Hematopoietic multipotent progenitor cell treated with erythropoietin and hydrocortisone succinate and interleukin-3 and kit ligand, for 6 days (in vitro differentiated cells): ENCODE measurements at regions not wholly inside any gene's neighbourhood (a gene's known extent, or its start where the extent isn't known, plus 50 kb on each side); places are given as distances from the start of the nearest gene placed in this dataset.

ENCODE experiments used
- DNase-seq: peaks from one replicate; pipeline ENCODE4 v3.0.0-alpha.2; 2015

DNA sequence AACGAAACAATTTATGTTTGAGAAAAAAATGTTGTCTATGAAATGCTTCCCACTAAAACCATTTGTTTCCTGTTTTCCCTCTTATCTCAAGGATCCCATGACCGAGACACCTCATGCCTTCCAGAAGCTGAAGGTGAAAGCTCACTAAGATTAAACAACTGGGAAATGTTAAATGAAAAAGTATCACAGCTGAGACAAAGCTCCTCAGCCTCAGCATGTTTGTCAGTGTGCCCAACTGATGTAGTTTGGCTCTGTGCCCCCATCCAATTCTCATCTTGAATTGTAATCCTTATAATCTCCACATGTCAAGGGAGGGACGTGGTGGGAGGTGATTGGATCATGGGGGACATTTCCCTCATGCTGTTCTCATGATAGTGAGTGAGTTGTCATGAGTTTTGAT lies 327.3 kb downstream of the HTR7 start:
- no peak for DNase-seq

DNA sequence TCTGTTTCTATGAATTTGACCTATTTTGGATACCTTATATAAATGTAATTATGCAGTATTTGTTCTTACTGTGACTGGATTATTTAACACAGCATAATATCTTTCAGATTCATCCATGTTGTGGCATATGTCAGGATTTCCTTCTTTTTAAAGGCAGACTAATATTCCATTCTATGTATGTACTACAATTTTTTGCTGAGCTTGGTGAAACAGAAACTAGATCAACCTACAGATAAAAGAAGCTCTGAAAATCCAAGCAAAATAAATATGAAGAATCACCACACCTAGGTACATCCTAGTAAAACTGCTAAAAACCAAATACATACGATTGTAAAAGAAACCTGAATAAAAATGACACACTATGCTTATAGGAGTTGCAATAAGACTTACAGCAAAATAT lies 300.5 kb downstream of the HTR7 start:
- no peak for DNase-seq

DNA sequence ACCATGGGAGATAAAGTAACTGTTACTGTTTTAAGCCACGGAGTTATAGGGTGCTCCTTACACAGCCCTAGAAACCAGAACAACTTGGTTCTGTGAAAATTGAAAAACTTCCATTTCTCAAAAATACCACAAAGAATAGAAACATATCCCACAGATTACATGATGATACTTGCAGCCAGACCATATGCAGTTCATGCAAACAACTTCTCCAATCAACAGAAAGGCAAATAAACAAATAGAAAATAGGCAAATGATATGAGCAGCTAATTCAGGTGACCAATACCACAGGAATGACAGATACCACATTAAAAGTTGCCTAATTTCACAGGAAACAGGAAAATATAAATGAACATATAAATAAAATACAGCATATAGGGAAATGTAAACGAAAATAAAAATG lies 297.5 kb downstream of the HTR7 start:
- DNase-seq, result no peak

DNA sequence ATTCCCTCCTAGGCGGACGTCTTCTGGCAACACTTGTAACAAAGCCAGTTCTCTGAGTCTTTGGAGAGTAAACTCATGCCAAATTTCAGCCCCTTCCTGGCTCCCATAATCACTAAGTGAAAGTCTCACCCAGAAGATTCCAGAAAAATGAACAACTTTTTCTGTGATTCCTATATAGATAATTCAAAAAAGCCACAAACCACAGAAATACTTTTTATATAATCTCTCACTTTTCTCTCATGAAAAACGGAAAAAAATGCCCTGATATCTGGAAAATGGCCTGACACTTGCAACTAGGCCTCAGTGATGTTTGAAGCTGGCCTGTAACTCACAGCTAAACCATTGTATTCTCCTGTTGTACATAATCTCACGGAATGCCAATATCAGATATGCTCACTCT lies 296.2 kb downstream of the HTR7 start:
- DNase-seq, result no peak

DNA sequence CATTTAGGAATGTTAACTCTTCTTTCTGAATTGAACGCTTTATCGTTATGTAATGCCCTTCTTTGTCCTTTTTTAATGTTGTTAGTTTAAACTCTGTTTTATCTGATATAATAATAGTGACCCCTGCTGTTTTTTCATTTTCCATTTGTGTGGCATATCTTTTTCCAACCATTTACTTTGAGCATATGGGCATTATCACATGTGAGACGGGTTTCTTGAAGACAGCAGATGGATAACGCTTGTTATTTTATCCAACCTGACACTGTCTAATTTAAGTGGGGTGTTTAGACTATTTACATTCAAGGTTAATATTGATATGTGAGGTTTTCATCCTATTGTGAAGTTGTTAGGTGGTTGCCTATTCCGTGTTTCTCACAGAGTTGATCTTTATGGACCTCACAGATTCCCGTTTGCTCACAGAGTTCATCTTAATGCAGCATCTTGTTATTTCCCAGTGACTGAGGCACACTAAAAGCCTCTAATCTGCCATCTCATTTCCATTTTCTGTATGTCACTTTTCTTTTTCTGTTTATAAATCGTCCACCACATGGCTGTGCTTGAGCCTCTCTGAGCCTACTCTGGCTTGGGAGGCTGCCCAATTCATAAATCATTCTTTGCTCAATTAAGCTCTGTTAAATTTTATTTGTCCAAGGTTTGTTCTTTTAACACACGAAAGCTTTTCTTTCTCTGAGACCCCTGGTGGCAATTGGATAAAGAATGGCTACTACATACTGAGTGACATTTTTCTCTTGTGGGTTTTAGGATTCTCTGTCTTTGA lies 286.2 kb downstream of the HTR7 start:
- no peak for DNase-seq

DNA sequence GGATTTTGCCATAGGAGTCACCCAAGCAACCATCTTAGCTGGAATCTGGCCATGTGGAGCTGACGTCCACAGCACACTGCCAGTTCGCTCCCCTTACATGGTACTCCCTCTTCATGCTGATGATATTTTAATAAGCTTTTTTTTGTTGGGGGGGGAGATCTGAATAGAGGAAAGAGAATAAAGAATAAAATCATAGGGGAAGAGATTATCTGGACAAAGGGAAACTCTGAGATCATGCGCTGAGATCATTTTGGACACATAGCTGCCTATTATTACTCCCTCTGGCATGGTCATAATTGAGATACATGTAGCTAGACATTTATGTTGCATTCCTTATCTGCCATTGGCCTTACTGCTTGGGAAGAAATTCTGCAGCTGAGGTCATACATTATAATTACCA lies 282.7 kb downstream of the HTR7 start:
- no peak for DNase-seq

DNA sequence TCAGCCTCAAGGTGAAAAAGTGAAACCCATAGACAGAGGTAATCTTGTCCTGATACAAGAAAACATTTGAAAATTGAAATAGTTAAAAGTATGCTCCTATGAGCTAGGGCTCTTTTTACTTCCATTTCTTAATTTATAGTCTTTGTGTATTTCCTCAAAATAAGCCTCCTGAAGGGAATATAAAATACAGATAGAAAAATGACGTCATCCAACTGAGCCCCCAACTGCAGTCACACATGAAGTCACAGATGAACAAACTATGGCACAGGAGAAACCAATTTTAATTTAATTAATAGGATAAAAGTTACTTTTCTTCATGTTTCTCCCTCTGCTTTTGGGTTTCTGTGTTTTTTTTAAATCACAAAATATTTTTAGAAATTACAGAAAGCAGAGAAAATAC lies 280.3 kb downstream of the HTR7 start:
- no peak for DNase-seq

DNA sequence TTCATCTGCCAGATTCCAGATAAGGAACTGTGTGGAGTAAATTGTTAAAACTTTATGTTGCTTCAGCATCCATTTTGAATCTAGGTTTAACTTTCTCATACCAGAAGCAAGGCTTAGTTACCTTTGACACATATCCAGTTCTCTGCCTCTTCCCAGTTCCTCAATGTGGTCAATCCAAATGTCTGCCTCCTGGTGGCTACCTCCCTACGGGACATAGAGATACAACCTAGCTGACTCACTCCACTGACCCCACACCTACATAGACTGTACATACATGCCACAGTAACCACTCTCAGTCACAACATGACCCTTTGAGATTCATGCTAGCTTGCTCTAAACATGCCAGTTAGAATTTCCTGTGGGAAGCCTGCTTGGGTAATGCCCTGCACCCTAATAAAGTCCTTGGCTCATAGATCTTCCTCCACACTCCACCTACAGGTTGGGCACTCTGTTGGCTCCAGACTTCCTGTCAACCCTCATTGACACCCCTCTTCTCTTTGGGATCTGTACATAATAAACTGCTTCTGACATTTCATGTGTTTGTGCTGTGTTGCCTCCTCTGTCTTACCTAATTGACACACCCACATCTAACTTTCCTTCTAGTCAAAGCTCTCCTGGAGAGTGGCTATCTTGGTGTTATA lies 278.1 kb downstream of the HTR7 start:
- DNase-seq, result no peak

DNA sequence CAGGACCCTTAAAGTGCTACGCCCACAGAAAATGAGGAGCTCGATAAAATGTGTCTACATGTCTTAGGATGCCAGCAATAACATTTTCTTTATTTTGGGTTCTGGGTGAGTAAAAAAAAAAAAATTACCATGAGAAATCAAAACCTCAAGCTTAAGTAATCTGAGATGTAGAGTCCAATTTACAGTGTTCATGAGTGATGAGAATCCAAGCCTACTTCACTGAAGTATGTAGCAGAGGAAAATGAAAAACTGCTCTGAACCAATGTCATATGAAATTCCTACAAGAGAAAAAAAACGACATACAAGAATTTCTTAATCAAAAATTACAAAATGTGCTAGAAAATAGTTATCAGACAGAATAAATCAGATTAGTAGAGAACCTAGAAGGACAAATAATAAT lies 274.4 kb downstream of the HTR7 start:
- no peak for DNase-seq

DNA sequence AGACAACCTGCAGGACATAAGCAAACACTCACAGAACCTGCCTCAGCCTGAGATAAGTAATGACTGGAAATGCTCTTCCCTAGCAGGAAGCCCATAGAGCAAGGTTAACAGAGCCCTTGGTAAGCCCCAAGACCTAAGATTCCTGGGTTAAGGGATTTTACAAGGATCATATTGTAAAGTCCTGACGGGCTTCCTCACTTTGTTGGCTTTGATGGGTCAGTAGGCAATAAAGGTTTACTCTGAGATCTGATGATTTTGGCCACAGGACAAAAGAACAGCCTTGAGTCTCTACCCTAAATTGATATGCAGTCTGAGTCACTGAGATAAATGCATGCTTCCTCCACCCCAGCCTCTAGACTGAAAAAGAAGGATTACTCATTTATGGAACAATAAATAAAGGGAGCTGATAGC lies 270.8 kb downstream of the HTR7 start:
- DNase-seq, result no peak

DNA sequence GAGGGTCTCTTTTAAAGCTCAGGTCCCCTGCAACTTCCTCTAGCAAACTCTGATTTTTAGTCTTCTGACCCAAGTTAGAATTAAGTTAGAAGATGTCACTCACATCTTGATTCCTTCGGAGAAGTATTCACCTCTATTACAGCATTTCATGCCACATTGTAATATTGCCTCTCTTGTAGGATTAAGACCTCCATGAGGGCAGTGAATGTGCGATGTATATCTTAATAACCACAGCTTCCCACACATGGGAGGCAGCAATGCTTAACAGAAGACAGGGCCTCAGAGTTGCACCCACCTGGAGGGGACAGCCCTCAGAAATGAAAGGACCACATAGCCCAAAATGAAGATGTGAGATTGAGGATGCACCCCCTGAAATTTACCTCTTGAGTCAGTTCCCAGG lies 270.3 kb downstream of the HTR7 start:
- no peak for DNase-seq

DNA sequence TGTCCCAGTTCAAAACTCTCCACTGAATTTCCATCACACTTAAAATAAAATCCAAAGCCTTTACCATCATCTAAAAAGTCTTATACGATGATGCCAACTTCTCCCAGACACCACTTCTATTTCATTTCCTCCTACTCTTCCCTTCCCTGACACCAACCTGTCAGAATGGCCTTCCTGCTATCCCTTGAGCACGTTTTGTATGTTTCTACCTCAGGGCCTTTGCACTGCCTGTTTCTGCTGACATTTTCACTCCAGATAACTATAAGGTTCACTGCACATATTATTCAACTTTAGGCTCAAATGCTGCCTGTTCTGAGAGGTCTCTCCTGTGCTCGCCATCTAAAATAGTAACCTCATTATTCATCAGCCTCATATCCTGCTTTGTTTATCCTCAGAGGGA lies 269.6 kb downstream of the HTR7 start:
- no peak for DNase-seq

DNA sequence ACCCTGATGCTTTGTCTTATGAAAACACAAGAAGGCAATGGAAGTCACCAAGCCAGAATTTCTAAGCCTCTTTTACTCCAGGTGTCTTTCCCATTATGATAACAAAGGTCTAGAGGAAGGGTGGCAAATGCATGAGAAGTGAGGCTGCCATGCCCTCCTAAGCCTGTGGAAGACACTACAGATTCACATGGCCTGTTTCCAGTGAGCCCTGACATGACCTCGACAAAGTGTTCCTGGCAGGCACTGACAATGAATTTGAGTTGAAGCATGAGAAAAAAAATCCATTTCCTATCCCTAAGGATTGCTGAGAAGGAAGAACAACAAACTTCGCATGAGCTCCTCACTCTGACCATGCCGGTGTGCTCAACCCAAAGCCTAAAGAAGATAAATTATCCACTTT lies 268.0 kb downstream of the HTR7 start:
- DNase-seq, result no peak

DNA sequence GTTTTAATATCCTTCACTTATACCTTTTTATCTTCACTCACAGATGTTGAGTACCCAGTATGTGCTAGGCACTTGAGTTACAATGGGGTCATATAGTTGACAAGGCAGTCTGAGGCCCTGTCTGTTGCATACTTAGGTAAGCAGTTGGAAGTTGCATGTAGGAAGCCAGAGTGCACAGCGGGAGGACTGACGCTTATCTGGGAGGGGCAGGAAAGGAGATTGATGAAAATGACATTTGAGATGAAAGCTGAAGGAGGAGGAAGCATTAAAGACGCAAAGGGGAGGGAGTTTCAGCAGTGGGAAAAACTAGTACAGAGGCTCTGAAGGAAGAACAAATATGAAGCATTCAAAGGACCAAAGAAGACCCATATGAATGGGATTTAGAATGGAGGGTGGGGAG lies 266.2 kb downstream of the HTR7 start:
- no peak for DNase-seq

DNA sequence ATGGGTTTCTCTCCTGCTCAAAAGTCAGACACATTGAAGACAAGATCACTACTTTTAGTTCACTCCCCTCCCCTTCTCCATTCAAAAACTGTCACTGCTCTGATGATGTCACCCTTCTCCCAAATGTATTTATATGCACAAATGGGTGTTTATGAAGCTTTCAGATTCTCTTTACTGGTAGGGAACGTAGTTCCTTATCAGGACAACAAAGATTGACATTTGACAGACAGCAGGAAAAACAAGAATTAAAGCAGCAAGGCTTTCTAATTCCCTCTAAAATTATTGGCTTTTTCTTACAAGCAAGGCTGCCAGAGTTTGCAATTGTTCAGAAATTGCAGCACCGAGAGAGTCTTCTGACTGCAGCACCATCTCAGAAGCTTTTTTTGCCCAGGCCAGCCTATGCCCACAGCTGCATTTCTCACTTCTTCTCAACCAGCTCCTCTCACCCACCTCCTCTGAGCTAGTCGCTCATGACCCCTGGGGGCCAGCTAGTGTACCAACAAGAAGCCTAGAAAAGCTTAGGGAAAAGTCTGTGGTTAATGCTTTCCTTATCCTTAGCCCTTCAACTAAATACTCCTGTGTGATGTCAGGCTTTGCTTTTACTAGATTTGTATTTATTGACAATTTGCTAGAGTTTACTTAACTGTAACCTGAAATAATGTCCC lies 265.1 kb downstream of the HTR7 start:
- peak; percentile 42 for DNase-seq

DNA sequence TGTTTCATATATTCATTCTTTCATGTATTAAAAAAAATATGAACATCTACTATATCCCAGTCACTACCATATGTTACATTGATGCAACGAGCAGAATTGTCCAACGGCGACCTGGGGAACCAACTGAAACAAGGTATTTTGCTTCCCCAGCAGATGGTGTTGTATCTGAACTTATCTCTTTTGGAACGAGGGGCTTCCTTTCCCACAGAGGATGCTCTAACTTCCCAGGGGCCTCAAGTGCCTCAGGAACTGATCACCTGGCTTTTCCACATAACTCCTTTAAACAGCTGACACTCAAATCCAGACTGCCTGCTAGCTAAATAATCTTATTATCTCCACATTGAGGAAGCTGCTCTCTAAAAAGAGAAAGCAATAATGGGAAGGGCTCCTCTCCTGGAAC lies 259.3 kb downstream of the HTR7 start:
- no peak for DNase-seq

DNA sequence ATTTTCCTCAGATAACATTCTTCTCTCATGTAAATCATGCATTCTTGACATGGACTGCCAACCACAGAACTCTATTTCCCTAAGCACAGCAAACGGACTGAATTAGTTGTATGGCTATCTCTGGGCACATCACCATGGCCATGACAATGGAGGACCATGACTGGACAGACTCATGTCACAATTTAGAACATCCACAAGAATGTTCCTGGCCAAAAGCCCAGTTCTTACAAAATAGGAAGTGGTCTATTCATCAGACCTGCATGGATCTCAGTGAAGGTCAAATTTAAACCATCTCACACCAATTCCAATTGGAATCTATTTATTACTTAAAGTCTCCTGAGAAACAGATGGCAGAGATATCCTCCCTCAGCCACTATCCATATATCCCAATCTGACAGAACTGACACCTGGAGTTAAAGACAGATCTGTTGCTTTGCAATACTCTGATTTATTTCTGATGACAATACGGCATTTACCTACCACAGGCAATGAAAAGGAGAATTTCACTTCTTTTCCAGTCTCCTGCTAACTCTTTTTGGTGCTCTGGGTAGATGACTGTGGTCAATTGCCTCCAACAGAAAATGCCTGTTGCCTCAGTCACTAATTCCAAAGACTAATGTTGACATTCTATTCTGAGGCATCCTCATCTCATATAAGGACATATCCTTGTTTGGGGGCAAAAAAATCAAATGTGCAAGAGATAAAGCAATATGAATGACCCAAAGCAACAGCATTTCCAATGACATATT lies 254.8 kb downstream of the HTR7 start:
- DNase-seq, result no peak

DNA sequence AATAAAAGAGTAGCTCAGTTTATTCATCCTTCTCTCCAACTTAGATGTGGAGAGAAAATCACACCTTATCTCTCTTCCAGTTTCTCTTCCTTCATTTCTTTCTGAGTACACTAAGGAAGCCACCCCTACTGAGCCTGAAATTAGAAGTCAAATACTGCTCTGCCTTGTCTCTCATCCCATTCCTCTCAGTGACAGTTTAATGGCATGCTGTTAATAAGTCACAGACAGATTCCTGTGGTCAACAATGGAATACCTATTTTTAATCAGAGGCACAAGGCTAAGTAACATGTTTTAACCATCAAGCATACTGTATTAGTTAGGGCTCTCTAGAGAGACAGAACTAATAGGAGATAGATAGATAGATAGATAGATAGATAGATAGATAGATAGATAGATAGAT lies 253.2 kb downstream of the HTR7 start:
- DNase-seq, result no peak

DNA sequence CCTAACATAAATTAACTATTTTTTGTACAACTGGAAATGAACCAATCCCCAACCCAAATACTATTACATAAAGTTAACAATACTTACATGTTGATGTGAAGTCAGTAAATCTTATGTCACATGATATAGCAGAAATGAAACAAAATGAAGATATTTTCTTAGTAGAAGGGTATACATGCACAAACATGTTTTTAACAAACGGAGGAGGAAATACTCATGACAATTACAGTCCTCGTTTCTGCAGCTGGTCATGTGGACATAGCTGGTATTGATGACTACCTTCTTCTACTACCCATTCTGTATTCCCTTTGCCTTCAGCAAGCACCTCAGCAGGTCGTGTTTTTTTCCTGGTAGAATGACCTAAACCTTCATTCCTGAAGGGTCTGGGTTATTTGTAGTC lies 252.3 kb downstream of the HTR7 start:
- DNase-seq, result no peak

DNA sequence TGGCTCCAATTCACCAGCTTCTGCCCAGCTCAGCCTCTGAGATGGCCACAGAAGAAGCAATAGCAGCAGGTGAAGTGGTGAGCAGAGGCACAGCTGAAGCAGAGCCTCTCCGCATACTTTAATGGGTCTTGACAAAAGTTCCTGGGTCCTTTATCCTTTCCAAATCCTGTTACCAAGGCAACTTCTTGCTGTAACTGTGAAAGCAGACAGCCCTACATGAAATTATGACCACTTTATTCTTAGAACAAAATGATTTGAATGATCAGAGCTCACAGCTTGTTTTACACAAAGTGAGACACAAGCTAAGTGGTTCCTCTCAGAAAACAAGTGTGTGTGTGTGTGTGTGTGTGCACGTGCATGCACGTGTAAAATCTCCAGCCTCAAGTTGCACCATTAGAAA lies 245.6 kb downstream of the HTR7 start:
- DNase-seq, result no peak

DNA sequence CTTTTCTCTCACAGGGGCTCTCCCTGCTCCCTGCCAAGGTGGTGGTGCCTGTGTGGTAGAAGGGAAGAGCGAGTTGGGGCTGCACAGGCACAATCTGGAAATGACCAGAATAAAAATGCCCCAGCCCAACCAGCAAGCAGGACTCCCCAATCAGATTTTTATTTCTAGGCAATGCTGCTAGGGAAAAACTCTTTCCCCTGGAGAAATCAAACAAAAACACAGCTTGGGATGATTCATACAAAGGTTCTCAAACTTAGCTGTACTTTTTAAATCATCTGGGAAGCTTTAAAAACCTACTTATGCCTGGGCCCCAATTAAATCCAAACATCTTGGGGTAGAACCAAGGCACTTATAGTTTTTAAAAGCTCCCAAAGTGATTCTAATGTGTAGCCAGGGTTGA lies 243.2 kb downstream of the HTR7 start:
- no peak for DNase-seq

DNA sequence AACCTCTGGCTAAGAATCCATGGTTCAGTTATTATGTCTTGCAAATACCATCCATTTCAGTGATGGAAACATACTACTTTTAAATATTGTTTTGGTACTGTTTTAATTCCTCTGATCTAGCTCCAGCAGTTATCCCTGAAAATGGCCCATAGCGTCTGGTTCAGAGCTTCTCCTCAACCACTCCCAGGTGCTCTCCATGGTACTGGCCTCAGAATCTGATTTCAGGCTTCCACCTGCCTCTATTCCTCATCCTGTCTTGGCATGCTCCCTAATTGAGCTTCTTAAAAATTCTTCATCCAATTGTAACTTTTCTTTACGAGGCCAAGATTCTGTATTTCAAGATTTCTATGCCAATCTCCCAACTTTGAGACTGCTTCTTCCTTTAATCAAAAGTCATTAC lies 236.3 kb downstream of the HTR7 start:
- DNase-seq, result peak; percentile 13

DNA sequence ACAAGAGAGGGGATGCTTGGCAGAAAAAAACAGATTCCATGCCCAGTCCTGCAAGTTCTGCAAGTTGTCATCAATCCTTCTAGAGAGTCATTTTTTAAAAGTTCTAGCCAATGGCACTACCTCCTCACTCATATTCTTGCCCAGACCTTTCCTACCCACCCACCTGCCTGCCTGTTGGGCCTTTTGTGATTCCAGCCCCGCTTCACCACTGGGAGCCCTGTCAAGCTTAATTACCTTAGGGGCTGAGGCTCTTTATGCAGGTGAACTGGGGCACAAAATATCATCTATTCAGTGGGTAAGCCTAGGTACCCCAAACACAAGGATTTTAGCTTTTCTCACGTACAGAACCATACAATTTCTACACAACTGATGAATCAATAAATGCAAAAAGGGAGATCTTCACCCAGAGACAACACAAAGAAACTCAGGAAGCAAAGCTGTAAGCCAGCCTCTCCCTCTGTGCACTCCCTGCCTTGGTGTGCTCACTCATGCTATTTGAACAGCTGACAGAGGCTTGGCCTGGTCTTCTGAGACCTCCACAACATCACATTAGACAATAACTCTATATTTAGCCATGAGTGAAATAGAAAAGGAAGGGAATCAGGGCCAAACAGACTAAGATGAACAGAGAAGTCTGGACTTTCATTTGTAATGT lies 222.6 kb downstream of the HTR7 start:
- no peak for DNase-seq
